Right lobe of liver (tissue), 4 donors: ENCODE measurements at regions not wholly inside any gene's neighbourhood (a gene's known extent, or its start where the extent isn't known, plus 50 kb on each side); places are given as distances from the start of the nearest gene placed in this dataset.

Experiments
- CTCF ChIP-seq, 4 donors: fragments of 200-600 bp in 3 of 4; fragments of 450-650 bp in 1 of 4; IDR thresholded peaks; one replicate each; pipeline versions ENCODE4 v1.5.1 to v1.8.0; 2016 to 2022; ENCODE audit warnings: antibody characterized with exemption in 4 of 4, mild to moderate bottlenecking in 2 of 4
- POLR2A ChIP-seq: fragments of 450-650 bp; IDR thresholded peaks from one replicate; pipeline ENCODE4 v1.6.1; 2017; ENCODE audit warnings: antibody characterized with exemption, mild to moderate bottlenecking
- donor health status: DM: no; HTN: no; CAD: no.
- donor health status: DM: no; HTN: no; CAD: no.
- donor health status: DM: no; HTN: yes; CAD: no.

- TF ChIP-seq CTCF (IDR thresholded peaks at IDR 0.05), result no peak
- no peak for TF ChIP-seq POLR2A
Observed at GRCh38 chr13:84487752-84488151, 605.5 kb upstream of the SLITRK1 start.
